Globus pallidus (tissue), 1 donor: ENCODE measurements at regions not wholly inside any gene's neighbourhood (a gene's known extent, or its start where the extent isn't known, plus 50 kb on each side); places are given as distances from the start of the nearest gene placed in this dataset.

ENCODE experiments used
- DNase-seq: peaks from one replicate; pipeline ENCODE4 v3.0.0-alpha.2; 2015; ENCODE audit warnings: low spot score

GRCh38 chr1:184319879-184320278 is 67.0 kb upstream of the C1orf21 start:
- DNase-seq: no peak

GRCh38 chr1:184322253-184322652 is 64.6 kb upstream of the C1orf21 start:
- DNase-seq: no peak

- no peak for DNase-seq
Observed at GRCh38 chr1:184324972-184325371, 61.9 kb upstream of the C1orf21 start.

GRCh38 chr1:184326278-184326677 is 60.6 kb upstream of the C1orf21 start:
- DNase-seq: no peak

GRCh38 chr1:184329245-184329953 is 57.4 kb upstream of the C1orf21 start:
- DNase-seq: no peak

- peak; percentile 7 for DNase-seq
Observed at GRCh38 chr1:184329962-184330868, 56.6 kb upstream of the C1orf21 start.

- DNase-seq: peak; percentile 5
Observed at GRCh38 chr1:184330875-184331274, 56.0 kb upstream of the C1orf21 start.
